ENCODE measurements at regions not wholly inside any gene's neighbourhood (a gene's known extent, or its start where the extent isn't known, plus 50 kb on each side); places are given as distances from the start of the nearest gene placed in this dataset.

- TF ChIP-seq, protein P1, sequence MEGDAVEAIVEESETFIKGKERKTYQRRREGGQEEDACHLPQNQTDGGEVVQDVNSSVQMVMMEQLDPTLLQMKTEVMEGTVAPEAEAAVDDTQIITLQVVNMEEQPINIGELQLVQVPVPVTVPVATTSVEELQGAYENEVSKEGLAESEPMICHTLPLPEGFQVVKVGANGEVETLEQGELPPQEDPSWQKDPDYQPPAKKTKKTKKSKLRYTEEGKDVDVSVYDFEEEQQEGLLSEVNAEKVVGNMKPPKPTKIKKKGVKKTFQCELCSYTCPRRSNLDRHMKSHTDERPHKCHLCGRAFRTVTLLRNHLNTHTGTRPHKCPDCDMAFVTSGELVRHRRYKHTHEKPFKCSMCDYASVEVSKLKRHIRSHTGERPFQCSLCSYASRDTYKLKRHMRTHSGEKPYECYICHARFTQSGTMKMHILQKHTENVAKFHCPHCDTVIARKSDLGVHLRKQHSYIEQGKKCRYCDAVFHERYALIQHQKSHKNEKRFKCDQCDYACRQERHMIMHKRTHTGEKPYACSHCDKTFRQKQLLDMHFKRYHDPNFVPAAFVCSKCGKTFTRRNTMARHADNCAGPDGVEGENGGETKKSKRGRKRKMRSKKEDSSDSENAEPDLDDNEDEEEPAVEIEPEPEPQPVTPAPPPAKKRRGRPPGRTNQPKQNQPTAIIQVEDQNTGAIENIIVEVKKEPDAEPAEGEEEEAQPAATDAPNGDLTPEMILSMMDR (IDR thresholded peaks at IDR 0.05): no peak
- WGBS, 2 donors: 67 to 92% methylated on average over 2 of the region's 2 CpGs
- no peaks in the 10 kb centered on the region for H3K4me1 ChIP-seq
- H3K9me3 ChIP-seq: no peaks in the 10 kb centered on the region
- no peak overlapping the region for H3K27ac ChIP-seq
- H3K4me3 ChIP-seq: no peak overlapping the region
- no peaks in the 10 kb centered on the region for H3K36me3 ChIP-seq
- ATAC-seq (no peak), DNase-seq (no peak)
- no peaks in the 10 kb centered on the region for H3K27me3 ChIP-seq
- intact Hi-C loops (cut with DNase I): loop anchor here in 1 of 10 donors (10.0 kb wide), 1 partner anchor 127 kb away; no protein-coding TSS in a partner anchor
These were observed 113.7 kb downstream of the TBC1D30 start for GRCh38 chr12:64938179-64938578.

DNA sequence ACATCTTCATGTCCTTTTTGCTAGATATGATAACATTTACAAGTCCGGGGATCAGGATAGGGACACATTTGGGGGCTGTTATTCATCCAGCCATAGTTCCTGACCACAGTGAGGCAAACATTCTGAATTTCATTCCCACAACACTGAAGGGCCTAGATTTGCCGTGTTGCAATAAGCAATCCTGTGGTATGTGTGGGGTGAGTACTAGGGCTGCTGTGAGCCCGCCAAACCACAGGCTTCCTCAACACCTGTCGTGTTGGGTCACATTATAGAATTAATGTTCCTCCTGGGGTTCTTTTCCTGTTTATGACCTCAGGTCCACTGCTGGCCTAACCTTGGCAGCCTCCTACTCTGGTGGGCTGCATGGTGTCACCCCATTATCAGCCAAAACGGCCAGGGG, 119.2 kb downstream of the TBC1D30 start:
- Histone ChIP-seq H3K27me3 (no peaks in the 10 kb centered on the region), H3K27ac (no peak overlapping the region), H3K36me3 (no peaks in the 10 kb centered on the region), H3K9me3 (no peaks in the 10 kb centered on the region), H3K4me1 (peaks cover 0 to 21% (median 14%) of the 10 kb centered on the region in 9 donors), H3K4me3 (no peak overlapping the region)
- WGBS, 2 donors: 75 to 82% methylated on average over 5 of the region's 5 CpGs
- TF ChIP-seq, protein P1 (IDR thresholded peaks at IDR 0.05): no peak
- intact Hi-C loops (cut with DNase I): no loop called here
- no peak for DNase-seq
- ATAC-seq: no peak

DNA sequence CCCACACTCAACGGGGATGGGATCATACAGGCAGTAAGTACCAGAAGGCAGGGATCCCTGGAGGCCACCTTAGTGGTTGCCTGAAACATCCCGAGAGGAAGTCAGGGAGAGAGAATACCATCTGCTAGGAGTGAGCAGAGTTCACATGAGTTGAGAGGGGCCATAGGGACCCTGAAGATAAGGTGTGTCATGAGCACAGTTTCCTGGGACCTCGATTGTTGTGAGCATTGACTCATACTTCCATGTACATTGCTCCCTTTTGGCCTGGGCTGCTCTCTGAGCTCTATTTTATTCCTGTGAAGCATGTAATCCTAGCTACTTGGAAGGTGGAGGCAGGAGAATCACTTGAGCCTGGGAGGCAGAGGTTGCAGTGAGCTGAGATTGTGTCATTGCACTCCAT, 120.5 kb downstream of the TBC1D30 start:
- ATAC-seq: no peak
- intact Hi-C loops (cut with DNase I): no loop called here
- no peaks in the 10 kb centered on the region for H3K36me3 ChIP-seq
- TF ChIP-seq, protein P1 (IDR thresholded peaks at IDR 0.05): no peak
- no peak overlapping the region for H3K27ac ChIP-seq
- no peaks in the 10 kb centered on the region for H3K9me3 ChIP-seq
- H3K27me3 ChIP-seq: no peaks in the 10 kb centered on the region
- H3K4me1 ChIP-seq: peaks cover 0 to 21% (median 14%) of the 10 kb centered on the region in 9 donors
- DNase-seq: no peak
- 75 to 77% methylated on average over 3 of the region's 3 CpGs for WGBS, 2 donors
- no peak overlapping the region for H3K4me3 ChIP-seq

- 4 to 7% methylated on average over 5 of the region's 5 CpGs for whole genome bisulfite sequencing, 2 donors
- no peaks in the 10 kb centered on the region for H3K36me3 ChIP-seq
- no peak overlapping the region for H3K4me3 ChIP-seq
- DNase-seq: peak; percentile 50 to 59
- peaks cover 0 to 21% (median 14%) of the 10 kb centered on the region in 9 donors for H3K4me1 ChIP-seq
- TF ChIP-seq, protein P1 (IDR thresholded peaks at IDR 0.05): no peak
- peak; percentile 63 to 94 (median 86) for ATAC-seq
- intact Hi-C loops (cut with DNase I): no loop called here
- peak overlapping the region in 4 of 10 donors; percentile 16 to 46 (median 31) for H3K27ac ChIP-seq
- H3K27me3 ChIP-seq: peaks cover 0 to 5% (median 0%) of the 10 kb centered on the region in 7 donors
- no peaks in the 10 kb centered on the region for H3K9me3 ChIP-seq
These were observed 121.8 kb downstream of the TBC1D30 start for GRCh38 chr12:64946132-64946829.

Measured in heart right ventricle (tissue), 16 donors.